HEK293 (cell line): ENCODE measurements at regions not wholly inside any gene's neighbourhood (a gene's known extent, or its start where the extent isn't known, plus 50 kb on each side); places are given as distances from the start of the nearest gene placed in this dataset.

Experiments
- CTCF ChIP-seq: fragments of 450-650 bp; formaldehyde crosslinking; IDR thresholded peaks from 2 replicates; pipeline ENCODE4 v1.5.1; 2016; ENCODE audit warnings: missing biosample characterization, missing genetic modification characterization
- KLF10 ChIP-seq: fragments of 450-650 bp; IDR thresholded peaks from 2 replicates; pipeline ENCODE4 v1.5.1; 2018; ENCODE audit warnings: missing biosample characterization, mild to moderate bottlenecking, missing genetic modification characterization
- PRDM10 ChIP-seq: fragments of 450-650 bp; formaldehyde crosslinking; IDR thresholded peaks from 2 replicates; pipeline ENCODE4 v1.5.1; 2016; ENCODE audit warnings: missing biosample characterization, missing genetic modification characterization
- REST ChIP-seq: fragments of 450-650 bp; formaldehyde crosslinking; IDR thresholded peaks from 2 replicates; pipeline ENCODE4 v1.5.1; 2016; ENCODE audit warnings: missing biosample characterization, missing genetic modification characterization
- YY1 ChIP-seq: fragments of 450-650 bp; formaldehyde crosslinking; IDR thresholded peaks from 2 replicates; pipeline ENCODE4 v1.5.1; 2018; ENCODE audit warnings: missing biosample characterization, missing genetic modification characterization
- ZNF112 ChIP-seq: fragments of 450-650 bp; formaldehyde crosslinking; IDR thresholded peaks from 2 replicates; pipeline ENCODE4 v1.5.0; 2017; ENCODE audit warnings: missing biosample characterization, missing genetic modification characterization
- ZNF701 ChIP-seq: fragments of 450-650 bp; formaldehyde crosslinking; IDR thresholded peaks from 2 replicates; pipeline ENCODE4 v1.5.1; 2016; ENCODE audit warnings: missing biosample characterization, missing genetic modification characterization
- ZNF792 ChIP-seq: fragments of 450-650 bp; formaldehyde crosslinking; IDR thresholded peaks from 2 replicates; pipeline ENCODE4 v1.5.1; 2016; ENCODE audit warnings: missing biosample characterization, missing genetic modification characterization
- ZSCAN30 ChIP-seq: fragments of 450-650 bp; IDR thresholded peaks from 2 replicates; pipeline ENCODE4 v1.5.1; 2018; ENCODE audit warnings: missing biosample characterization, mild to moderate bottlenecking, missing genetic modification characterization, moderate library complexity

- TF ChIP-seq ZNF701 (tag by site-specific recombination) (no peak), CTCF (no peak), ZNF792 (tag by site-specific recombination) (no peak), ZSCAN30 (tag by site-specific recombination) (no peak), KLF10 (tag by site-specific recombination) (no peak), ZNF112 (tag by site-specific recombination) (no peak), REST (tag by site-specific recombination) (no peak), YY1 (tag by site-specific recombination) (no peak), PRDM10 (no peak)
These were observed 251.9 kb downstream of the PTPRU start for GRCh38 chr1:29488086-29488793.
